DMS53 (cell line): ENCODE measurements at regions not wholly inside any gene's neighbourhood (a gene's known extent, or its start where the extent isn't known, plus 50 kb on each side); places are given as distances from the start of the nearest gene placed in this dataset.

ENCODE experiments used
- DNase-seq: peaks from one replicate; lab custom pipeline; 2025; lab: John Stamatoyannopoulos, UW

DNA sequence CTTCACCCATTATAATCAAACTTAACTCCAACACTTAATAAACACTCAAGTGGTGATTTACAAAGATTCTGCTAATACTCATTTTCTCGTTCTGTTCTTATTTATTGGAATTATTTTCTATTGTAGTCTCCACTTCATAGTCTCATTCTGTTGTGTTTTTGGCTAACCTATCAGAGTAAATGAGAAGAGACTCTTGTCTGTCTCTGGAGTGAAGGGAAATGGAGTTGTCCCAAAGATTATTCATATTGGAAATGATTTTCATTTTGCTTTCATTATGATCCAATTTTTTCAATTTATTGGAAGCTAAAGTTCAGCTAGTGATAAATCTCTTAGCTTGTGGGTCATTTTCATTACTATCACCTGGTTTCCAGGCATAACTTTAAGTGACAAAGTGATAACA, 454.9 kb upstream of the JAG1 start:
- DNase-seq = no peak

DNA sequence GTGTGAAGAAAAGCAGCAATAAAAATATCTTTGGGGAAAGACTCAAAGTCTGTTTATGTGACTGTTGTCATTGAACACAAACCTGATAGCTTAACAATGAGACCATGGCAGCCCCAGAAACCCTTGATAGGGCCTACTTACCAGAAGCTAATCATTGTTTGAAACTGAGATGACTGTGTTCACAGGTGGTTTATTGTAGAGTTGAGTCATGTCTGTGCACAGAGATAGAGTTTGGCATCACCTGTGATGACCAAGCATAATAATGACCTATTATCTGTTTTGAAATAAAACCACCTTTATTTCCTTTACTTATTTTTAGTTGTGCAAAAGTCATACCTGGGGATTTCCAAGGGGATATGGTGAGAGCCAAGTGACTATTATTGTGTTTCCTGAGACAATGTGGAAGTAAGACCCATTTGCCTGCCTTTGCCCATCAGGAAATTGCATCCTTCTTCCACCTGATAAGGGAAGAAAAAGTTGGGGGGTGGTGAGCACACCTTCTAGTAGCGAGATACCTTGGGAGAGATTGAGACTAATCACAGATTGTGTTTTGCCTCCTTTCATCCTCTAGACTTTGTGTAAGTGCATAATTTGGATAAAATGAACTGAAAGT, 456.9 kb upstream of the JAG1 start:
- DNase-seq = peak; percentile 67

DNA sequence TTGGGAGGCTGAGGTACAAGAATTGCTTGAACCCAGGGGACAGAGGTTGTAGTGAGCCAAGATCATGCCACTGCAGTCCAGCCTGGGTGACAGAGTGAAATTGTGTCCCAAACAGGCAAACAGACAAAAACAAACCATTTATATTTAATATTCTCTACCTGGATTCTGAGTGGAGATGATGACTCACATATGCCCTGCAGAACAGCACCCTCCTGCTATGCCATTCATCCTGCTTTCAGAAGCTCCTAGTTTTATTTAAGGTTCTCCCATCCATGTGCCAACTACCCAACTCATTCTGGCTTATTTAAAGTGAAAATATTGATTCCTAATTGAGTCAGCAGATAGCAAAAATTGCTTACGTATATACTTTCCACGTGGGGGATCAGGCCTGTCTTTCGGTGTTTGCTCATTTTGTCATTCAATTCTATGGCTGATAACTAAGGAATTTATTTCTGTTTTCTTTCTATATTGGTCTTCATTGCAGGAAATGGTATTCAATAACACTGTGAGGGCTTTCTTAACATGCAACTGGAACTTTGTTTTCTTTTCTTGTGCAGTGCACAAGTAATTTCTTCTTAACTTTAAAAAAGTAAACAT, 459.1 kb upstream of the JAG1 start:
- DNase-seq = peak; percentile 10

DNA sequence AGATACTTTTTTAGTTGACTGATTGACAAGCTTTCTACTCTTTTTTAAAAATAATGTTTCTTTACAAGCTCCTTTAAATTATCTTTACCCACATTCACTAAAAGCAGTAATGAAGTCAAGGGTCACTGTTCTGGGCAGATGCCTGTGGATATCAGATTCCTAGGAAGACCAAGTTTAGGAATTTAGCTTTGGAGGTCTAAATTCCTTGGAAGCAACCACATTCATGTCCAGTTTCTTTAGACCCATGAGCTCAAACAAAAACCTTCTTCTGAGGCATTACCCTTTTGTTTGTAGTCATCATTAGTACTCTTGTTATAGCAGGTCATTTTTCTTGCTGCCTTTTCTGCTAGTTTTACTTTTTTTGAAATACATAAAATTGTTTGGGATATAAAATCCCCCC, 462.9 kb upstream of the JAG1 start:
- DNase-seq = no peak

DNA sequence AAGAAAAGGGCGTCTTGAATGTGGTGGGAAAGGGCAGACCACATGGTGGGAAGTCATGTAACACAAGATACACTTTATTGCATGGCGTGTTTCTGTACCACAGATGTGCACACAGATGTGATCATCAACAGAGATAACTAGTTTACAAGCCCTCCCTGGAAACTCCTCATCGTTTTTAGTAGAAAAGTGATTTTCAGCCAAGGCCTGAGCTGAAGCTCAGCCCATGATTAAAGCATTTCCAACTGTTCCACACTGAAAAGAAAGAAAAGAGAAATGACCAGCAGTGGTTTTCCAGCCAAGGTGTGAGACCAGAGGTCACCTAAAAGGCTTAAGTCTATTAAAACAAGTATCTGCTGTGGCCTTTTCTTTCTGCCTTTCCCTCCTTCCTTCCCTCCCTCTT, 463.9 kb upstream of the JAG1 start:
- no peak for DNase-seq

DNA sequence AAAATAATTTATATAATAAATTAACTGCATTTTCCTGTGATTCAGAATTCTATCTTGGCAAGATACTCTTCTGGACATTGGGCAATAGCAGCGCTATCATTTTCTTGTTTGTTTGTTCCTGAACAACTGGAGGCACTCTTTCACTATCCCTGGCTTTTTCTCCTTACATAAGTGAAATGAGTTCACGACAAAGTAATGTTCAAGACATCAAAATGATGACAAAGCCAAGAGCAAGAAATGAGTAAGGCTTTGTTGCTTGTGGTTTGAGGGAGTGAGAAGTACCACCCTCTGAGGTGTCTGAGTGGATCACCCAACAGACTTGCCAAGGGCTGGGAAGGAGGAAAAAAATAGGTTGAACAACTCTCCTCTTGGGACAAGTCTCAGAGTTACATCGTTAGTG, 466.6 kb upstream of the JAG1 start:
- no peak for DNase-seq

DNA sequence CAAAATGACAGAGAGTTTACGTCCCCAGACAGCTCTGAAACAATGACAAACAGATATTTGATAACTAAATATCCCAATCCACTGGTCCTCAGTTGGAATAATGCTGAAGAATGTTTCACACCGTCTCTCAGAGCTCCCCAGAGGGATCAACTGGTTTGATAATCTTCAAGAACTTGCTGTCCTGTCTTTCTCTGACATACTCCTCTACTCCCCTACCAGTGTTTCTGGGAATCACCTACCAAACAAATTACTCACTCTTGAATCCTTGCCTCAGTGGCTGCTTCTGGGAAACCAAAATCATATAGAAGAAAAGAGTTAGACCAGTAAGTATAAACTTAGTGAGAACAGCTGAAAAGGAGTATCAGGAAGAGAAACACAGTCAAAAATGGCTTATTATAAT, 469.7 kb upstream of the JAG1 start:
- no peak for DNase-seq

DNA sequence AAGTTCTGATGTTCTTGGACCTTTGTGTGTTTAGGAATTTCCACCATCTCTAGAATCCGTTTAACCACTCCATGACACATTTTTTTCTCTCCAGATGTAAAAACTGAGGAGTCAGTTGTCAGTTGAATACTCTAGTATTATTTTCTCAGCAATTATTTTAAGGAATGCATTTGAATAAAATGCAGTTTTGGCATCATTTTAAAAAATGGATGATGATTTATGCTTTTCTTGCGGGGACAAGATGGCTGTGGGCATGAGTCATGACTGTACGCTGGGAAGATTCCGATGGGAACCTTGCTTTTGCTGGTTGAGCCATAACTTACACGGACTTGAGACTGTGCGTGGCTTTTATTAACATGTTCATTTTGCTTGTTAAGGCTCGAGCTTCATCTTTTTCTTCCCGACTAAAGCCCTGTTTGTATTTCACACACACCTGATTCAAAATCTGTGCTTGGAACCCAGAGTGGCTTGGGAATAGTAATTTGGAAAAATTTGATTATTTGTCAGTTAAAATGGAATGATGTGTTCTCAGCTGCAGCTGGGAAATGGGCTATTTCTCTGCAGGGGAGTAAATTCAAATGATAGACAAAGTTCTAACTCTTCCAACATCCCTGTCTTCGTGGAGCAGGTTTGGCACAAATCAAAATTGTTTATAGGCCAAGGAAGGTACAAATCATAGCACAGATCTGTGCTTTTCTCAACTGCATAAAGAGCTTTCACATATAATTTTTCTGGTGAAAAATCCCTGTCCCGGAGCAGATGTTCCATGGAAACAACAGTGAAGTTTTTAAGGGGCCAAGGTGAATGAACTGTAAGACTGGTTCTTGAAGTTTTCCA, 470.5 kb upstream of the JAG1 start:
- no peak for DNase-seq

DNA sequence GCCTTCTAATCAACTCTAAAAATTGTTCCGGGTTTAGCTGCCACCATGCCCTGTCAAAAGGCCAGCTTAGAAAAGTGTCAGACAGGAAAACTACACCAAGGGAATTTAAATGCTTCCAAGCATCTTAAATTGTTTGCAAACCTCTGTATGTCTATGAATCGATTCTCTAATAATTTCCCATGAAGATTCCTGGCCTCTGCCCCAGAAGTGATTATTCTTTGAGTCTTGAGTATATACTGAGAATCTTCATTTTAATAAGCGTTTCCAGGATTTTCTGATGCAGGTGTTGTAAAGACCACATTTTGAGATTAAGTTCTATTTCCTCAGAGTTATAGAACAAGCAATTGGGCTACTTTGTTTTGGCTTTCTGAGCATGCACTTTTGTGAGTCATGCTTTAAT, 471.8 kb upstream of the JAG1 start:
- DNase-seq = no peak

DNA sequence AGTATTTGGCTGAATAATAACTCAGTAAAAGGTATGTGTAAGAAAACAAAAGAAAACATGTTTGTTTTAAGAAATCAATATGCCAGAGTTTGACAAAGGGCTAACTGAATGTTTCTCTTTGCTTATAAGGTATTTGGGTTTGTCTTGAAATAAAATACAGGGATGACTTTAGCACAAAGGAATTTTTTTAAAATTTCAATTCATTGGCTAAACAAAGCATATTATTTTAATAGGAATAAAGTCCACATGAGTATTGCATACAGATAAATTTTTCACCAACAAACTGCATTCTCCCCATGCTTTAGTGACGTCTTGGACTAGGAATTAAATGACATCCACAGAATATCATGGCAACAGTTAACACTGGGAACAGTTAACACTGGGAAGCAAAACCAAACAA, 480.0 kb upstream of the JAG1 start:
- DNase-seq = no peak

DNA sequence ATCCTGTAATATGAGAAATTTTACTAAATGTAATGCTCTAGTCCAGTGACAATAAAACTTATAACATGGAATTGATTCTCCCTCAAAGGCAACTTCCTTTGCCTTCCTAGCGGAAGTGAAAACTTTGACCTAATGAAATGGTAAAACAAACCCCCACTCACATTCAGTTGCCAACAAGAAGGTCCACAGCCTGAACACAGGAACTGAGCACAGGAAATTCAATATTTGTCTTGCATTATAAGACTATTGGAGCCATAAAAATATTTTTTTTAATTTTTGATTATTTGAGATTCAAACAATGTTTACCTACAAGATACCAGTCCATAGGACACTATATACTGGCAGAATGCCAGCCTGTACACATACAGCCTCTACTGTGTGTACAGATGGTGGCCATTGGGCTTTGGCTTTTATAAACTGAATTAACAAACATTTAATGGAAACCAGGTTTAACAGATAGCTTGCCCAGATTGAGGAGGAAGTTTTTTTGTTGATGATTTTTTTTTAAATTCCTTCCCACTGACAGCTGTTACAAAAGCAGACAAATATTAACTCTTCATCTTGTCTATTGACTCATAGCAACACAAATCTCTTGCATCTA, 481.5 kb upstream of the JAG1 start:
- DNase-seq = peak; percentile 75

DNA sequence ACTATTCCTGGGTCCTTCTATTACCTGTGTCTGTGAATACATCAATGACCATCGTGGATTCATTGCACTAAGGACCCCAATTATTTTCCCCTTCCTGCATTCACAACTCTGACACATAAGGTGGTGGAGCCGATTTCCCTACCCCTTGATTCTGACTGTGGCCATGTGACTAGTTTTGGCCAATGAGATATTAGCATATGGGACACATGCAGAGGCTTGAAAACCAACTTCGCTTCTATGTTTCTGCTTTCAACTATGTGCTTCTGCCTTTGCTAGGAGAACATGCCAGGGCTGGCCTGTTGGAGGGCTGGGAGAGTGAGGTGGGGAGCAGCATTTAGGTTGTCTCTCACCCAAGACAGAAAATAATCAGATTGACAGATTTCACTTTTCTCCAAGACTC, 483.1 kb upstream of the JAG1 start:
- DNase-seq = no peak

DNA sequence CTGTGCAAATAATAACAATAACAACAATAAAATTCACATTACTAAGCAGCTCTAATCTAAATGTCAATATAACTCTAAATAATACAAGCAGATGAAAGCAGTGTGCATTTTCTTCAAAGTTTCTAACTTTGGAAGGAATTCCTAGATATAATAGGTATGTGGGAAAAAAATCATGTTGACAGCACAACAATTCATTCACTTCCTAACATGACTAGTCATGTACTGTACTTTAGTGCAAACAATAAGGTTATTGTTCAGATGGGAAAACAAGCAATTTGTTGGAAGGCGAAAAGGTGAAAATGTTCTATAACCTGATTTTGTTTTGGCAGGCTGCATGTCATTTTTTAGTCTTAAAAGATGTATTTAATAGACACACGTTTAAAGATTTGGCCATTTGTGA, 484.3 kb upstream of the JAG1 start:
- DNase-seq = no peak

DNA sequence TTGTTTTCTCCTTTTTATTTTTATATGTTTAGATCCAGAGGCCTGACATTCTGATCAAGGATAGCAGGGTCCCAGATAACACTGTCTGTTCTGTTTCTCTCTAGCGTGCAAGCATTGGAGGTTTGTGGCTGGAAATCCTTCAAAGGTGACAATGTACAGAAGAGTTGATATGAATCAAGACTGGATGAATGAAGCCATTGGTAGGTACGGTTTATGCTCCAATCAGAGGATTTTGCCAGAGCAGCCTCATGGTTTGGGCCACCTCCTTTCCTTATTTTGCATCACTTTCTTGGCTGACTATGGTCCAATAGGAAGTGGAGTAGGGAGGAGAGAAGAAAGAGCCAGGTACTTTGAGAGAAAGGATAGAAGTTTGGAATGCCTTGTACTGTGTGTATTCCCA, 484.8 kb upstream of the JAG1 start:
- no peak for DNase-seq

DNA sequence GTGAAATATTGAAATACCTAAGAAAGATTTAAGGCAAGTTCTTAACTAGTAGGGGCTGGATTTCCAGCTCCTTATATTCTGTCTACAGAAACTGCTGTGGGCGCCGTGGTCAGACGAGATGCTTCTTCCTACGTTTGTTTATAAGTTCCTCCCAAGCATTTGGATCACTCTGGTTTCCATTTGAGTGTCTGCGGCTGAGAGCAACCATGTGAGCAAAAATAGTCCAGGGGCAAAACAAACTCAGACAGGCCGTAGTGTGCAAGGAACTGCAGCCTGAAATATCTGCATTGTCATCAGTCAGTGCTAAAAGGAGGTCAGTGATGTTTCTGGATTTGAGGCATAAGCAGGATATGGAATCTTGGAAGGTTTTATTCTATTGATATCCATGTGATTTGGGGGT, 485.9 kb upstream of the JAG1 start:
- no peak for DNase-seq

DNA sequence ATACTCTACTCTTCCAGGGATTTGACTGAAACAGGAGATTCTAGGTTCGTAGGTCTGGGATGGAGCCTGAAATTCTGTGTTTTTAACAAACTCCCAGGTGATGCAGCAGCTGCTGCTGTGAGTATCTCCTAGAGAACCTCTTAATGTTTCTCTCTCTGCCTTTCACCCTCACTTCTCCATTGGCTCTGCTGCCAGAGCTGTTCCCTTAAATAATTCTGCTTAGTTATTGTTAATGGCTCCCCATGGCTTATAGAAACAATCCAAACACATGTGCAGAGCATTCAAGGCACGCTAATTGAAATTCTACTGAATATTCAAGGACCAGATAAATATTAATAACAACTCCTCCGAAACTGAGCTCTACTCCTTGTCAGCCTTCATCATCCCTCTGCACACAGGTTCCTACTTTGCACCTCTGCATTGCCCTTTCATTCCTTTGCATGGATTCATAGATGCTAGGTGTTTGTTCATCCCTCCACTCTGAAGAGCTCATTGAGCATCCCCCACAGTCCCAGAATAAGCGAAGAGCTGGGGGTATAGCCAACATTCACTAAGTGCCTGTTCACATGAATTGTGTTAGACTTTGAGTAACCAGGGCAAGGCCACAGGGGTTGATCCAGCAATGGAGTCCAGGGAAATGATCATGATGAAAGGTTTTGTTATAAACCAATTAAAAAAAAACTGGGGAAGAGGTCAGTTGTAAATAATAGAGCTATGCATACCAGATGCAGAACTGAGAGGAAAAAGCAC, 488.4 kb upstream of the JAG1 start:
- DNase-seq = no peak

DNA sequence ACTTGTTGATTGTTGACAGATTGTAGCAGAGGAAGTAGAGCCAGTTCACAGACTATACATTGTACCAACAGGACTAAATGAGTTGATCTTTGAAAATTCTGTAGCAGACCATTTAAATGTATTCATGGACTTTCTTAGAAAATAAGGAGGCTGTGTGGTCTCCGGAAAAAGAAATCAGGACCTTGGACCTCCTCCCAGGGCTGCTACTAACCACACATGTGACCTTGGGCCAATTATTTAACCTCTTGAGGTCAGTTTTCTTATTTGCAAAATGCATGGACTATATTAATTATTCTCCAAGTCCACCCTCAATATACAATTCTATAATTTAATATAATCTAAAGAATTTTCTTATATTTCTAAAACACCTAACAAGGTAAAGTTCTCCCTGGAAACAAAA, 492.0 kb upstream of the JAG1 start:
- no peak for DNase-seq

DNA sequence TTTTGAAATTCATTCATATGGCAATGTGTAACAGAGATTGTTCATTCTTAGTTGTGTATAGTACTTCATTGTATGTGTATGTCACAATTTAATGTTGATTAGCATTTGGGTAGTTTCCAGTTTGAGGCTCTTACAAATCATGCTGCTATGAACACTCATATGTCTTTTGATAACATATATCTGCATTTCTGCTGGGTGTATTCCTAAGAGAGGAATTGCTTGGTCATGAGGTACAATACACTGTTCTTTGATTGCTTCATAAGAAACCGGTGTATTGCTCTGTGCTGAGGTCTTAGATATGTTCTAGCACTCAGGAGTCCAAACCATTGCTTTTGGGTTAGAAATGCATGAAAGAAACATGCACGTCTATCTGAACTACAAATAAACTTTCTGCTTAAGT, 492.9 kb upstream of the JAG1 start:
- DNase-seq = no peak

DNA sequence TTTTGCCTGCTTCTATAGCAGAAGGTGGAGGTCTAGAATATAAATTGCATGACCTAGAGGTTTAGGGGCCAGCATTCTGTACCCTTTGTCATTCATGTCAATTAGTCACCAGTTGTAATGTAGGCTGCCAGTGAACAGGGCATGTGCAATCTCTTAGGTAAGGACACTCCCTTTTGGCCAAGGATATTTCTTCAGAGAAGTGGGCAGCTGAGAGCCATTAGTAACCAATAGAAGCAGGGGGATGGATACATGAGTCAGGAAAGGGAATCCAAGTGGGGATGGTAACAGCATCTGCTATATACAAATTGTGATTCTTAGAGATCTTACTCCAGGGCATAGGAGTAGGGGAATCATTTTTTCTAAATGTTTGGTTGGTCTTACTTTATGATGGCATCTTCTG, 494.2 kb upstream of the JAG1 start:
- no peak for DNase-seq

DNA sequence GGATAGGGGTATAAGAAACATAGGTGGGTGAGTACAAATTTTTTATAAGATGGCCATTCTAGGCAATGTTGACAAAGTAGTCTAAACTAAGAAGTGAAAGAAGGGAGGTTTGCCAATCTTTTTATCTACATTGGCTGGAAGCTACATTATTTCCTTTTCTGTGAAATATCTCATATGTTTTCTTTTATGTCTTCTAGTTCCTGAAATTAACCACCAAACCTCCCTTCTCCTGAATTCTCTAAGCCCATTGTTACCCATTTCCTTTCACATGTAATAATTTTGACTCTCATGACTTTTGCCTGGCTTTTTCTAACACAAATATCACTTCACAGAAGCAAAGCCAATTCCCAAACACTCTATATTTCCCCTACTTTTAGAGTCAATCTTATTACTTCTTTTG, 496.2 kb upstream of the JAG1 start:
- DNase-seq = no peak

DNA sequence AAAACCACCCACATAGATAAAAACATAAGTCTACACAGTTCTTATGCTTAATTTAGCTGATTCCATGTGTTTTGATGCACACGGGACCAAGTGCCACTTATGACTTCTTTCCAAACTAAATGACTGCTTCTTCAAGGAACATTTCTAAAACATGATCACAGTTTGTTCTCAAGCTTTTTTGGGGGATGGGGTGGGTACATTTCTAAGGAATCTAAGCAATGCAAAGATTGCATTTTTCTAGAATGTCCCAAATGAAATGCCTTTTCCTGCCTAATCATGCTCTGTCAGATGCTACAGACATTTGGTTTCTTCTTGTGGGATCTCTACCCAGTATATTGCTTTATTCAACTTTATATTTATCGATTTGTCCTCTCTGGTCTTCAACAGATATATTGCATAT, 496.8 kb upstream of the JAG1 start:
- no peak for DNase-seq

DNA sequence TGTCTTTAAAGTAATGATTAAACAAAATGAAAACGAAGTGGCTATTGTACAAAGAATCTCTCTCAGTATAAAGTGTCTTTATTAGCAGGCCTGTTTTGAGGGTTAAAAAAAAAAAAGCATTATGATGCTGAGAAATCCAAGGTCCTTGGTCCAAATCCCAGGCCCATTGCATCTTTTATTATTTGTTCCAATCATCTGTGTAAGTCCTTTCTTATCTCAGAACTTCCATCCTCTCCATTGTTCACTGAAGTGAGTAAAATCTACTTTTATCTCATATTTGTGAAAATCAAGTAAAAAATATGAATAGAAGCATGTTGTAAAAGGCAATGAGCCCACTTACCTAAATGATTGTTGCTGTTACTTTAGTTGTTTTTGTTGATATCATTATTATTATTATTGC, 499.1 kb upstream of the JAG1 start:
- DNase-seq = no peak

DNA sequence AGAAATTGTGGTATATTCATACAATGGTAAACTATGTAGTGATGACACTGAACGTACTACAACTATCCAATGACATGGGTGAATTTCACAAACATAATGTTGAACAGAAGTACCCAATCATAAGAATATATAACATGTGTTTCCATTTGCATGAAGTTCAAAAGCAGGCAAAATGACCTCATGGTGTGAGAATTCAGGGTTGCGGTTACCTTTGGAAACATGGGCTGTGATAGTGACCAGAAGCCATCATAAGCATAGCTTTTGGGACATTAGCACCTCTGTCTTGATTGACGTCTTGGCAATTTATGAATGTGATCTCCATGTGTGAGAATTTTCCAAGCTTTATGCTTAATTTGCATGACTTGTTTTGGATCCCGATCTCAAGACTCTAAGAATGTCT, 500.1 kb upstream of the JAG1 start:
- DNase-seq = no peak
